ENCODE measurements at regions not wholly inside any gene's neighbourhood (a gene's known extent, or its start where the extent isn't known, plus 50 kb on each side); places are given as distances from the start of the nearest gene placed in this dataset.

GRCh38 chr1:58978096-58978495 is 194.2 kb upstream of the JUN start:
- no peaks in the 10 kb centered on the region for H3K9me3 ChIP-seq (ENCODE audit: low read length)
- H3K27ac ChIP-seq (ENCODE audit: low read length): no peak overlapping the region
- H3K4me3 ChIP-seq (ENCODE audit: low read length): no peak overlapping the region
- H3K4me1 ChIP-seq (ENCODE audit: low read length): 0 out of 2 replicates have a peak, but pooled peaks cover 2% of the 10 kb centered on the region
- H3K79me2 ChIP-seq (ENCODE audit: low read length): no peaks in the 10 kb centered on the region
- no peaks in the 10 kb centered on the region for H3K9me2 ChIP-seq (replicated peaks; ENCODE audit: insufficient read depth, low read length)
- H3K27me3 ChIP-seq (ENCODE audit: low read length): no peaks in the 10 kb centered on the region
- no peak overlapping the region for H3K4me2 ChIP-seq (ENCODE audit: low read depth, low read length, poor library complexity, severe bottlenecking)
- H3K36me3 ChIP-seq (ENCODE audit: insufficient read depth, low read length): no peaks in the 10 kb centered on the region
- H3K9ac ChIP-seq (ENCODE audit: low read length): no peak overlapping the region
- DNase-seq: no peak
- no peaks in the 10 kb centered on the region for H4K20me1 ChIP-seq (ENCODE audit: insufficient read depth, low read depth, low read length)
- H2AFZ ChIP-seq (ENCODE audit: low read length): no peak overlapping the region

GRCh38 chr1:58979086-58979485 is 195.2 kb upstream of the JUN start:
- Histone ChIP-seq H3K4me1 (ENCODE audit: low read length) (0 out of 2 replicates have a peak, but pooled peaks cover 2% of the 10 kb centered on the region), H2AFZ (ENCODE audit: low read length) (no peak overlapping the region), H3K9me3 (ENCODE audit: low read length) (no peaks in the 10 kb centered on the region), H3K9me2 (replicated peaks; ENCODE audit: insufficient read depth, low read length) (no peaks in the 10 kb centered on the region), H4K20me1 (ENCODE audit: insufficient read depth, low read depth, low read length) (no peaks in the 10 kb centered on the region), H3K27ac (ENCODE audit: low read length) (no peak overlapping the region), H3K36me3 (ENCODE audit: insufficient read depth, low read length) (no peaks in the 10 kb centered on the region), H3K4me3 (ENCODE audit: low read length) (no peak overlapping the region), H3K9ac (ENCODE audit: low read length) (no peak overlapping the region), H3K79me2 (ENCODE audit: low read length) (no peaks in the 10 kb centered on the region), H3K4me2 (ENCODE audit: low read depth, low read length, poor library complexity, severe bottlenecking) (no peak overlapping the region), H3K27me3 (ENCODE audit: low read length) (no peaks in the 10 kb centered on the region)
- DNase-seq: no peak

- no peaks in the 10 kb centered on the region for H3K27me3 ChIP-seq (ENCODE audit: low read length)
- no peak overlapping the region for H3K27ac ChIP-seq (ENCODE audit: low read length)
- H3K9me2 ChIP-seq (replicated peaks; ENCODE audit: insufficient read depth, low read length): no peaks in the 10 kb centered on the region
- 0 out of 2 replicates have a peak, but pooled peaks cover 2% of the 10 kb centered on the region for H3K4me1 ChIP-seq (ENCODE audit: low read length)
- H3K9ac ChIP-seq (ENCODE audit: low read length): no peak overlapping the region
- no peak overlapping the region for H3K4me2 ChIP-seq (ENCODE audit: low read depth, low read length, poor library complexity, severe bottlenecking)
- H2AFZ ChIP-seq (ENCODE audit: low read length): no peak overlapping the region
- no peak overlapping the region for H3K4me3 ChIP-seq (ENCODE audit: low read length)
- H3K9me3 ChIP-seq (ENCODE audit: low read length): no peaks in the 10 kb centered on the region
- H3K79me2 ChIP-seq (ENCODE audit: low read length): no peaks in the 10 kb centered on the region
- no peak for DNase-seq
- no peaks in the 10 kb centered on the region for H4K20me1 ChIP-seq (ENCODE audit: insufficient read depth, low read depth, low read length)
- no peaks in the 10 kb centered on the region for H3K36me3 ChIP-seq (ENCODE audit: insufficient read depth, low read length)
These were observed 195.8 kb upstream of the JUN start for GRCh38 chr1:58979677-58980076.

GRCh38 chr1:58981392-58981791 is 197.5 kb upstream of the JUN start:
- no peaks in the 10 kb centered on the region for H4K20me1 ChIP-seq (ENCODE audit: insufficient read depth, low read depth, low read length)
- H3K27ac ChIP-seq (ENCODE audit: low read length): no peak overlapping the region
- DNase-seq: no peak
- no peaks in the 10 kb centered on the region for H3K9me3 ChIP-seq (ENCODE audit: low read length)
- H3K4me1 ChIP-seq (ENCODE audit: low read length): 0 out of 2 replicates have a peak, but pooled peaks cover 2% of the 10 kb centered on the region
- H3K9ac ChIP-seq (ENCODE audit: low read length): no peak overlapping the region
- no peaks in the 10 kb centered on the region for H3K27me3 ChIP-seq (ENCODE audit: low read length)
- H3K9me2 ChIP-seq (replicated peaks; ENCODE audit: insufficient read depth, low read length): no peaks in the 10 kb centered on the region
- no peak overlapping the region for H2AFZ ChIP-seq (ENCODE audit: low read length)
- H3K4me3 ChIP-seq (ENCODE audit: low read length): no peak overlapping the region
- H3K4me2 ChIP-seq (ENCODE audit: low read depth, low read length, poor library complexity, severe bottlenecking): no peak overlapping the region
- H3K36me3 ChIP-seq (ENCODE audit: insufficient read depth, low read length): no peaks in the 10 kb centered on the region
- no peaks in the 10 kb centered on the region for H3K79me2 ChIP-seq (ENCODE audit: low read length)

GRCh38 chr1:58982259-58982998 is 198.6 kb upstream of the JUN start:
- no peak for DNase-seq
- Histone ChIP-seq H3K36me3 (ENCODE audit: insufficient read depth, low read length) (no peaks in the 10 kb centered on the region), H3K27ac (ENCODE audit: low read length) (no peak overlapping the region), H3K79me2 (ENCODE audit: low read length) (no peaks in the 10 kb centered on the region), H3K4me2 (ENCODE audit: low read depth, low read length, poor library complexity, severe bottlenecking) (no peak overlapping the region), H3K9me3 (ENCODE audit: low read length) (no peaks in the 10 kb centered on the region), H3K9ac (ENCODE audit: low read length) (no peak overlapping the region), H3K9me2 (replicated peaks; ENCODE audit: insufficient read depth, low read length) (no peaks in the 10 kb centered on the region), H2AFZ (ENCODE audit: low read length) (no peak overlapping the region), H3K4me1 (ENCODE audit: low read length) (0 out of 2 replicates have a peak, but pooled peaks cover 2% of the 10 kb centered on the region), H4K20me1 (ENCODE audit: insufficient read depth, low read depth, low read length) (no peaks in the 10 kb centered on the region), H3K4me3 (ENCODE audit: low read length) (no peak overlapping the region), H3K27me3 (ENCODE audit: low read length) (no peaks in the 10 kb centered on the region)

GRCh38 chr1:58983162-58983561 is 199.3 kb upstream of the JUN start:
- no peaks in the 10 kb centered on the region for H3K9me2 ChIP-seq (replicated peaks; ENCODE audit: insufficient read depth, low read length)
- H3K9me3 ChIP-seq (ENCODE audit: low read length): no peaks in the 10 kb centered on the region
- H3K4me2 ChIP-seq (ENCODE audit: low read depth, low read length, poor library complexity, severe bottlenecking): no peak overlapping the region
- no peak overlapping the region for H2AFZ ChIP-seq (ENCODE audit: low read length)
- no peak overlapping the region for H3K27ac ChIP-seq (ENCODE audit: low read length)
- H3K27me3 ChIP-seq (ENCODE audit: low read length): no peaks in the 10 kb centered on the region
- no peak overlapping the region for H3K9ac ChIP-seq (ENCODE audit: low read length)
- no peaks in the 10 kb centered on the region for H4K20me1 ChIP-seq (ENCODE audit: insufficient read depth, low read depth, low read length)
- H3K36me3 ChIP-seq (ENCODE audit: insufficient read depth, low read length): no peaks in the 10 kb centered on the region
- no peaks in the 10 kb centered on the region for H3K79me2 ChIP-seq (ENCODE audit: low read length)
- H3K4me1 ChIP-seq (ENCODE audit: low read length): 0 out of 2 replicates have a peak, but pooled peaks cover 2% of the 10 kb centered on the region
- no peak for DNase-seq
- no peak overlapping the region for H3K4me3 ChIP-seq (ENCODE audit: low read length)

GRCh38 chr1:58983633-58984245 is 199.9 kb upstream of the JUN start:
- Histone ChIP-seq H3K9me2 (replicated peaks; ENCODE audit: insufficient read depth, low read length) (no peaks in the 10 kb centered on the region), H3K9ac (ENCODE audit: low read length) (no peak overlapping the region), H3K27me3 (ENCODE audit: low read length) (no peaks in the 10 kb centered on the region), H2AFZ (ENCODE audit: low read length) (no peak overlapping the region), H4K20me1 (ENCODE audit: insufficient read depth, low read depth, low read length) (no peaks in the 10 kb centered on the region), H3K79me2 (ENCODE audit: low read length) (no peaks in the 10 kb centered on the region), H3K4me1 (ENCODE audit: low read length) (0 out of 2 replicates have a peak, but pooled peaks cover 2% of the 10 kb centered on the region), H3K9me3 (ENCODE audit: low read length) (no peaks in the 10 kb centered on the region), H3K27ac (ENCODE audit: low read length) (no peak overlapping the region), H3K4me2 (ENCODE audit: low read depth, low read length, poor library complexity, severe bottlenecking) (no peak overlapping the region), H3K4me3 (ENCODE audit: low read length) (no peak overlapping the region), H3K36me3 (ENCODE audit: insufficient read depth, low read length) (no peaks in the 10 kb centered on the region)
- DNase-seq: no peak

- Histone ChIP-seq H3K9ac (ENCODE audit: low read length) (no peak overlapping the region), H3K4me1 (ENCODE audit: low read length) (peaks cover 6% of the 10 kb centered on the region), H3K9me3 (ENCODE audit: low read length) (no peaks in the 10 kb centered on the region), H3K9me2 (replicated peaks; ENCODE audit: insufficient read depth, low read length) (no peaks in the 10 kb centered on the region), H3K4me3 (ENCODE audit: low read length) (no peak overlapping the region), H4K20me1 (ENCODE audit: insufficient read depth, low read depth, low read length) (no peaks in the 10 kb centered on the region), H3K36me3 (ENCODE audit: insufficient read depth, low read length) (no peaks in the 10 kb centered on the region), H2AFZ (ENCODE audit: low read length) (no peak overlapping the region), H3K27ac (ENCODE audit: low read length) (no peak overlapping the region), H3K27me3 (ENCODE audit: low read length) (no peaks in the 10 kb centered on the region), H3K79me2 (ENCODE audit: low read length) (no peaks in the 10 kb centered on the region), H3K4me2 (ENCODE audit: low read depth, low read length, poor library complexity, severe bottlenecking) (no peak overlapping the region)
- no peak for DNase-seq
These were observed 203.3 kb upstream of the JUN start for GRCh38 chr1:58986996-58987767.

All from Karpas-422 (cell line).